Cardiac muscle cell (in vitro differentiated cells and primary cell): ENCODE measurements at regions not wholly inside any gene's neighbourhood (a gene's known extent, or its start where the extent isn't known, plus 50 kb on each side); places are given as distances from the start of the nearest gene placed in this dataset.

Experiments used
- DNase-seq, 2 donors: peaks; one replicate each; pipeline versions ENCODE4 v3.0.0 to v3.0.0-alpha.2; 2010 to 2017; ENCODE audit warnings: low read depth in 1 of 2, low spot score in 1 of 2
- H3K27ac ChIP-seq: fragments of 200-600 bp; sonication (generic); 2 replicates; pipeline ENCODE4 v1.5.1; 2016
- H3K27me3 ChIP-seq: fragments of 200-600 bp; sonication (generic); 2 replicates; pipeline ENCODE4 v1.6.0; 2016; ENCODE audit warnings: control low read depth
- H3K36me3 ChIP-seq: fragments of 200-600 bp; sonication (generic); 2 replicates; pipeline ENCODE4 v1.5.1; 2016; ENCODE audit warnings: control low read depth
- H3K4me1 ChIP-seq: fragments of 200-600 bp; sonication (generic); 2 replicates; pipeline ENCODE4 v1.8.1; 2017; ENCODE audit warnings: low read depth, mild to moderate bottlenecking, mixed run types
- H3K4me3 ChIP-seq: fragments of 200-600 bp; sonication (generic); 2 replicates; pipeline ENCODE4 v1.5.1; 2016; ENCODE audit warnings: mild to moderate bottlenecking
- H3K9me3 ChIP-seq: fragments of 200-600 bp; sonication (generic); 2 replicates; pipeline ENCODE4 v1.5.1; 2017; ENCODE audit warnings: low read depth, mild to moderate bottlenecking, control low read depth
- TF ChIP-seq, protein P1 (sequence below): IDR thresholded peaks from 2 replicates; pipeline ENCODE4 v1.5.1; 2012; ENCODE audit warnings: low read depth, mild to moderate bottlenecking, low read length

DNA sequence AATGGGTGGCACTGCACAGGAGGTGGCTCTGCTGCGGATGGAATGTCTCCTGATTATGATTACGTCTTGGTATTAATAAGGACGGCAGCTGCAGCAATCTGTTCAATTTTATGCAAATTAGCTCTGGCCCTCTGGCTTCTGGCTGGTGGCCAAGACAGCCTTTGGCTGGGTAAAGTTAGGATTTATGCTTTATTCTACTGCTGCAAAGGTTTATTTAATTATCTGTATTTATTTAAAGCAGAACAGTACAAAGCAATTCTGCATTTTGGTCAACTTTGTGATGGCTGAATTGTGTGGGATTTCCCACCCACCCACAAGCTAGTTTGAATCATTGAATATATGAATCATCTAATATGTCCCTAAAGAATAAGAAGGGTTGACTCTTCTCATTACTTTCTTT is 745.6 kb upstream of the FAM241A start:
- no peak overlapping the region for H3K4me3 ChIP-seq
- H3K4me1 ChIP-seq, result peaks cover 28% of the 10 kb centered on the region
- no peaks in the 10 kb centered on the region for H3K36me3 ChIP-seq
- H3K27me3 ChIP-seq, result no peaks in the 10 kb centered on the region
- no peak for DNase-seq
- H3K27ac ChIP-seq, result no peak overlapping the region
- TF ChIP-seq, protein P1, sequence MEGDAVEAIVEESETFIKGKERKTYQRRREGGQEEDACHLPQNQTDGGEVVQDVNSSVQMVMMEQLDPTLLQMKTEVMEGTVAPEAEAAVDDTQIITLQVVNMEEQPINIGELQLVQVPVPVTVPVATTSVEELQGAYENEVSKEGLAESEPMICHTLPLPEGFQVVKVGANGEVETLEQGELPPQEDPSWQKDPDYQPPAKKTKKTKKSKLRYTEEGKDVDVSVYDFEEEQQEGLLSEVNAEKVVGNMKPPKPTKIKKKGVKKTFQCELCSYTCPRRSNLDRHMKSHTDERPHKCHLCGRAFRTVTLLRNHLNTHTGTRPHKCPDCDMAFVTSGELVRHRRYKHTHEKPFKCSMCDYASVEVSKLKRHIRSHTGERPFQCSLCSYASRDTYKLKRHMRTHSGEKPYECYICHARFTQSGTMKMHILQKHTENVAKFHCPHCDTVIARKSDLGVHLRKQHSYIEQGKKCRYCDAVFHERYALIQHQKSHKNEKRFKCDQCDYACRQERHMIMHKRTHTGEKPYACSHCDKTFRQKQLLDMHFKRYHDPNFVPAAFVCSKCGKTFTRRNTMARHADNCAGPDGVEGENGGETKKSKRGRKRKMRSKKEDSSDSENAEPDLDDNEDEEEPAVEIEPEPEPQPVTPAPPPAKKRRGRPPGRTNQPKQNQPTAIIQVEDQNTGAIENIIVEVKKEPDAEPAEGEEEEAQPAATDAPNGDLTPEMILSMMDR, result no peak
- H3K9me3 ChIP-seq, result no peaks in the 10 kb centered on the region

DNA sequence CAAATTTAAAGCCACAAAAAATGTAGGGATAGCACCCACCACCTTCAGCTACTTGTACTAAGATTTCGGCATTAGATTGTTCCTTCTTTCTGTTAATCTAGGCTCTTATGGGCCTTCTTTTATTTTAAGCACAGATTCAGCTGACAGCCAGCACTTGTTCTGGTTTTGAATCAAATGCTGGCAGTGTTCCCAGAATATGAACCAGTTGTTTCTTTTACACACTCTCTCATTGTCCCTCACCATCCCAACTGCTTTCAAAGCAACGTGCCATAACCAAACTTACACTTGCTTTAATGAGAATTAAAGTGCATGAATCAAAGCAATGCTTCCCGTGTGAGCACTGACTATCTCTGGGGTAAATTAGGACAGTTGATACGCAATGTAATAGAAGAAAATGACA is 744.5 kb upstream of the FAM241A start:
- Histone ChIP-seq H3K27ac (no peak overlapping the region), H3K27me3 (no peaks in the 10 kb centered on the region), H3K36me3 (no peaks in the 10 kb centered on the region), H3K4me3 (no peak overlapping the region), H3K4me1 (peaks cover 30% of the 10 kb centered on the region), H3K9me3 (no peaks in the 10 kb centered on the region)
- TF ChIP-seq, protein P1, result no peak
- DNase-seq, result peak; percentile 62 to 83

DNA sequence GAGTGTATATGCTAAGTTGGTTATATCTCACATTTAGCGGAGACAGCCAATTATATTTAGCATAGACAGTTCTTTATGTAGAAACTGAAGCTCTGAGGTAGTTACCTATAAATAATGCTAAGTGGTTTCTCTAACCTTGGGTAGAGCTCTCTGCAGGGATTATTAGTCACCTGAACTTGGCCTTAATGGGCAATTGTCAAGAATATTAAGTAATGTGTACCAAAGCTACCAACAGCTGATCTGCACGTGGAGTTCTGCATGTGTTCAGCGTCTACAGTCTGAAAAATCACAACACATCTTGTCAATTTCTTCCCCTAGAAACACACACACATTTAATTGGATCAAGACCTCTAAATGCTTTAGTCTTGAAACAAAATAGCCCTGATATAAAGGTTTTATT is 740.6 kb upstream of the FAM241A start:
- H3K9me3 ChIP-seq, result no peaks in the 10 kb centered on the region
- H3K36me3 ChIP-seq, result no peaks in the 10 kb centered on the region
- H3K4me3 ChIP-seq, result no peak overlapping the region
- no peak for DNase-seq
- TF ChIP-seq, protein P1, result no peak
- peaks cover 20% of the 10 kb centered on the region for H3K4me1 ChIP-seq
- no peaks in the 10 kb centered on the region for H3K27me3 ChIP-seq
- no peak overlapping the region for H3K27ac ChIP-seq

DNA sequence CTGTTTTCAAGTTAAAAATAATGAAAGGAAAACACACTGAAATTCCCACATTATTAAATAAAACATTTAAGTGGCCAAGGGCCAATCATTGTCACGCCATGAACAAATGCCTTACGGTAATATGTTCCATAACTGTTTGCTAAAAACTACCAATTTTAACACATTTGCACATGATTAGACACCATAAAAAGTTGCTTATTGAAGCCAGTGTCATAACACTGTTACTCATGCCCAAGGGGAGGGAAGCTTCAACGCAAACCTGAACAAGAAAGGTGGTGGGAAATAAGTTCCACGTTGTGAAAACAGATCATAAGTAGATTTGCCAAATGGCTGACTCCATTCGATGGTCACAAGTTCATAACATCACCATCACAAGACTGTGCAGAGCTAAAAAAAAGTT is 739.3 kb upstream of the FAM241A start:
- Histone ChIP-seq H3K4me3 (no peak overlapping the region), H3K27me3 (no peaks in the 10 kb centered on the region), H3K36me3 (no peaks in the 10 kb centered on the region), H3K9me3 (no peaks in the 10 kb centered on the region), H3K27ac (no peak overlapping the region), H3K4me1 (peaks cover 8% of the 10 kb centered on the region)
- no peak for DNase-seq
- TF ChIP-seq, protein P1, result no peak

DNA sequence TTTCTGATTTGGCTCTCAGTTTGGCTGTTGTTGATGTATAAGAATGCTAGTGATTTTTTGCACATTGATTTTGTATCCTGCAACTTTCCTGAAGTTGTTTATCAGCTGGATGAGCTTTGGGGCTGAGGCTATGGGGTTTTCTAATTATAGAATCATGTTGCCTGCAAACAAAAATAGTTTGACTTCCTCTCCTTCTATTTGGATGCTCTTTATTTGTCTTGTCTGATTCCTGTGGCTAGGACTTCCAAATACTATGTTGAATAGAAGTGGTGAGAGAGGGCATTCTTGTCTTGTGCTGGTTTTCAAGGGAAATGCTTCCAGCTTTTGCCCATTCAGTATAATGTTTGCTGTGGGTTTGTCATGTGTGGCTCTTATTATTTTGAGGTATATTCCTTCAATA is 734.7 kb upstream of the FAM241A start:
- H3K36me3 ChIP-seq, result no peaks in the 10 kb centered on the region
- H3K4me1 ChIP-seq, result no peaks in the 10 kb centered on the region
- no peak overlapping the region for H3K4me3 ChIP-seq
- H3K27ac ChIP-seq, result no peak overlapping the region
- H3K27me3 ChIP-seq, result no peaks in the 10 kb centered on the region
- no peak for DNase-seq
- TF ChIP-seq, protein P1, result no peak
- no peaks in the 10 kb centered on the region for H3K9me3 ChIP-seq

DNA sequence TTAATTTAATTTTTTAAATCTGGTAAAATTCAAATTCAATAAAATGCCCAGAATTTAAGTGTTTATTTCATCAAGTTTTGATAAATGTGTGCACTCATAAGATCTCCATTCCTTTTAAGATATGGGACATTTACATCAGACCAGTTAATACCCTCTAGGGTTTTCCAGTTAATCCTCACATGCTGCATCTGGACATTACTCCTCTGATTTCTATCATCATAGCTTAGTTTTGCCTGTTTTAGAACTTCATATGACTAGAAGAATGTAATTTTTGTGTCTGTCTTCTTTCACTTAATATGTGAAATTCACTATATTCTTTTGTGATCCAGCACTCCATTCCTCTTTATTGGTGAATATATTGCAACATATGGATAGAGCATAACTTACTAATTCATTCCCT is 727.7 kb upstream of the FAM241A start:
- H3K9me3 ChIP-seq, result no peaks in the 10 kb centered on the region
- no peak overlapping the region for H3K4me3 ChIP-seq
- H3K36me3 ChIP-seq, result no peaks in the 10 kb centered on the region
- no peaks in the 10 kb centered on the region for H3K27me3 ChIP-seq
- DNase-seq, result no peak
- H3K4me1 ChIP-seq, result no peaks in the 10 kb centered on the region
- H3K27ac ChIP-seq, result no peak overlapping the region
- TF ChIP-seq, protein P1, result no peak
